ENCODE measurements at regions not wholly inside any gene's neighbourhood (a gene's known extent, or its start where the extent isn't known, plus 50 kb on each side); places are given as distances from the start of the nearest gene placed in this dataset.

- POLR2A ChIA-PET = no interaction called here
- H3K27me3 ChIP-seq (ENCODE audit: control insufficient read depth in 2 of 2, insufficient read depth in 2 of 2, low read length in 2 of 2) = no peaks in the 10 kb centered on the region
Observed at GRCh38 chr4:108378164-108378563, 209.4 kb upstream of the LEF1 start.

More at GRCh38 chr4:108378164-108378563, 209.4 kb upstream of the LEF1 start:
- FAIRE-seq (no peak), DNase-seq (ENCODE audit: low read depth, low spot score) (no peak)
- Histone ChIP-seq H3K4me1 (ENCODE audit: control insufficient read depth, extremely low read depth, insufficient read depth, low read length) (no peaks in the 10 kb centered on the region), H3K4me3 (replicated peaks in 1 of 3; ENCODE audit: insufficient read depth in 1 of 3, low read depth in 1 of 3, low read length in 3 of 3) (no peak overlapping the region), H2AFZ (ENCODE audit: low read depth, low read length) (no peak overlapping the region), H4K20me1 (replicated peaks; ENCODE audit: control insufficient read depth, extremely low read depth, insufficient read depth, low read length) (no peaks in the 10 kb centered on the region), H3K79me2 (ENCODE audit: control insufficient read depth, insufficient read depth, low read length) (no peaks in the 10 kb centered on the region), H3K4me2 (ENCODE audit: insufficient read depth, low read length) (no peak overlapping the region), H3K9me3 (replicated peaks; ENCODE audit: control insufficient read depth, insufficient read depth, low read length) (no peaks in the 10 kb centered on the region), H3K9me1 (replicated peaks; ENCODE audit: control insufficient read depth, extremely low read depth, insufficient read depth, low read length) (no peaks in the 10 kb centered on the region), H3K9ac (replicated peaks; ENCODE audit: extremely low read depth, insufficient read depth, low read length) (no peak overlapping the region), H3K27ac (ENCODE audit: insufficient read depth, low read depth, low read length) (no peak overlapping the region), H3K36me3 (ENCODE audit: control insufficient read depth in 2 of 2, extremely low read depth in 1 of 2, insufficient read depth in 2 of 2, low read length in 2 of 2) (no peaks in the 10 kb centered on the region)
- intact Hi-C loops (cut with micrococcal nuclease) = no loop called here
- BruUV-seq (replicated peaks) = no TSS peak
- no peak for TF ChIP-seq JUN (IDR thresholded peaks at IDR 0.05; ENCODE audit: borderline replicate concordance, insufficient read depth, insufficient read length, low read depth)
- TF ChIP-seq GATA2 (IDR thresholded peaks at IDR 0.05; ENCODE audit: insufficient read depth, insufficient read length, low read depth, low read length) = no peak
- no peak for TF ChIP-seq MYC (IDR thresholded peaks at IDR 0.05; ENCODE audit: low read depth, low read length)
- no peak for TF ChIP-seq POLR2A (IDR thresholded peaks at IDR 0.05; ENCODE audit: low read depth, low read length)
- no peak for TF ChIP-seq EZH2 (IDR thresholded peaks at IDR 0.05; ENCODE audit: borderline replicate concordance, low read depth, low read length, severe bottlenecking)
- TF ChIP-seq MAX (IDR thresholded peaks at IDR 0.05; ENCODE audit: insufficient read depth, insufficient read length) = no peak
- TF ChIP-seq CTCF (IDR thresholded peaks at IDR 0.05; ENCODE audit: extremely low read depth in 1 of 2, insufficient read depth in 1 of 2, low read depth in 1 of 2, low read length in 2 of 2) = no peak
- no peak for TF ChIP-seq POLR2AphosphoS5 (IDR thresholded peaks at IDR 0.05; ENCODE audit: insufficient read depth, low read depth, low read length)
- TF ChIP-seq FOS (IDR thresholded peaks at IDR 0.05; ENCODE audit: borderline replicate concordance, insufficient read depth, low read length) = no peak
- CTCF ChIA-PET = no interaction called here
- dilution Hi-C loops (cut with MboI; ENCODE audit: extremely low pct_ligation_motif_present, low sequenced_read_pairs) = no loop called here

All from endothelial cell of umbilical vein (primary cell).